ENCODE measurements at regions not wholly inside any gene's neighbourhood (a gene's known extent, or its start where the extent isn't known, plus 50 kb on each side); places are given as distances from the start of the nearest gene placed in this dataset.

- no peaks in the 10 kb centered on the region for H3K4me1 ChIP-seq (ENCODE audit: insufficient read depth, insufficient read length)
- H3K4me3 ChIP-seq (ENCODE audit: insufficient read length, low read depth): no peak overlapping the region
- TF ChIP-seq SUZ12 (IDR thresholded peaks at IDR 0.05; ENCODE audit: extremely low read depth, insufficient read depth, insufficient read length): no peak
- TF ChIP-seq ZNF274 (IDR thresholded peaks at IDR 0.05; ENCODE audit: low read depth, low read length): no peak
- no peak for TF ChIP-seq YY1 (IDR thresholded peaks at IDR 0.05; ENCODE audit: insufficient read depth, insufficient read length)
- DNase-seq (ENCODE audit: low read depth, low spot score): no peak
- no peaks in the 10 kb centered on the region for H3K9me3 ChIP-seq (ENCODE audit: insufficient read depth, low read length)
- no peak overlapping the region for H3K9ac ChIP-seq (ENCODE audit: insufficient read length, low read depth)
- H3K27me3 ChIP-seq (ENCODE audit: insufficient read depth, insufficient read length): no peaks in the 10 kb centered on the region
- H3K36me3 ChIP-seq (ENCODE audit: insufficient read depth, insufficient read length, low read length): no peaks in the 10 kb centered on the region
These were observed 393.9 kb downstream of the PLPP3 start for GRCh38 chr1:56185493-56185892.

- H3K9ac ChIP-seq (ENCODE audit: insufficient read length, low read depth): no peak overlapping the region
- no peak for DNase-seq (ENCODE audit: low read depth, low spot score)
- no peaks in the 10 kb centered on the region for H3K9me3 ChIP-seq (ENCODE audit: insufficient read depth, low read length)
- H3K27me3 ChIP-seq (ENCODE audit: insufficient read depth, insufficient read length): no peaks in the 10 kb centered on the region
- TF ChIP-seq SUZ12 (IDR thresholded peaks at IDR 0.05; ENCODE audit: extremely low read depth, insufficient read depth, insufficient read length) (no peak), ZNF274 (IDR thresholded peaks at IDR 0.05; ENCODE audit: low read depth, low read length) (no peak), YY1 (IDR thresholded peaks at IDR 0.05; ENCODE audit: insufficient read depth, insufficient read length) (no peak)
- no peaks in the 10 kb centered on the region for H3K36me3 ChIP-seq (ENCODE audit: insufficient read depth, insufficient read length, low read length)
- no peaks in the 10 kb centered on the region for H3K4me1 ChIP-seq (ENCODE audit: insufficient read depth, insufficient read length)
- no peak overlapping the region for H3K4me3 ChIP-seq (ENCODE audit: insufficient read length, low read depth)
These were observed 396.2 kb downstream of the PLPP3 start for GRCh38 chr1:56183151-56183550.

GRCh38 chr1:56180520-56181190, 398.7 kb downstream of the PLPP3 start:
- no peak for DNase-seq (ENCODE audit: low read depth, low spot score)

GRCh38 chr1:56179543-56179942, 399.8 kb downstream of the PLPP3 start:
- TF ChIP-seq YY1 (IDR thresholded peaks at IDR 0.05; ENCODE audit: insufficient read depth, insufficient read length) (no peak), SUZ12 (IDR thresholded peaks at IDR 0.05; ENCODE audit: extremely low read depth, insufficient read depth, insufficient read length) (no peak), ZNF274 (IDR thresholded peaks at IDR 0.05; ENCODE audit: low read depth, low read length) (no peak)
- H3K9ac ChIP-seq (ENCODE audit: insufficient read length, low read depth): no peak overlapping the region
- H3K4me3 ChIP-seq (ENCODE audit: insufficient read length, low read depth): no peak overlapping the region

More at GRCh38 chr1:56180520-56181190, 398.7 kb downstream of the PLPP3 start:
- no peaks in the 10 kb centered on the region for H3K36me3 ChIP-seq (ENCODE audit: insufficient read depth, insufficient read length, low read length)
- H3K9me3 ChIP-seq (ENCODE audit: insufficient read depth, low read length): no peaks in the 10 kb centered on the region
- no peak overlapping the region for H3K4me3 ChIP-seq (ENCODE audit: insufficient read length, low read depth)
- H3K27me3 ChIP-seq (ENCODE audit: insufficient read depth, insufficient read length): no peaks in the 10 kb centered on the region
- TF ChIP-seq YY1 (IDR thresholded peaks at IDR 0.05; ENCODE audit: insufficient read depth, insufficient read length) (no peak), SUZ12 (IDR thresholded peaks at IDR 0.05; ENCODE audit: extremely low read depth, insufficient read depth, insufficient read length) (no peak), ZNF274 (IDR thresholded peaks at IDR 0.05; ENCODE audit: low read depth, low read length) (no peak)
- H3K4me1 ChIP-seq (ENCODE audit: insufficient read depth, insufficient read length): no peaks in the 10 kb centered on the region
- H3K9ac ChIP-seq (ENCODE audit: insufficient read length, low read depth): no peak overlapping the region

DNA sequence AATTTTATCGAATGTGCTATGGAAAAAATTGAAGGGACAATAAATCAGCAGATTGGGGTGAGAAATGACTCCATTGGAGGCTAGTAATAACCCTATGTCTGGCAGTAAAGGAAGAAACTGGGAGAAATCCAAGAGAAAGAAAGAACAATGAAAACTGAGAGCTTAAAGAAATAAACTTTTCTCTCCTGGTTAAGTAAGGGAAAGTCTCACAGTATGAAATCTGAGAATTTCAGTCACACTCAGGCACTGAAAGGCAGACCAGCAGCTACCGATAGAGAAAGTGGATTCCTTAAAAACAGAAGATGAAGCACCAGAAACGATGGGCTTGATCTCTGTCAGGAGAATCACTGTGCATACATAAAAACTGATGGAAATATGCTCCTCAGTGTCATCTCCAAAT, 404.2 kb downstream of the PLPP3 start:
- no peaks in the 10 kb centered on the region for H3K36me3 ChIP-seq (ENCODE audit: insufficient read depth, insufficient read length, low read length)
- no peaks in the 10 kb centered on the region for H3K27me3 ChIP-seq (ENCODE audit: insufficient read depth, insufficient read length)
- TF ChIP-seq SUZ12 (IDR thresholded peaks at IDR 0.05; ENCODE audit: extremely low read depth, insufficient read depth, insufficient read length) (no peak), YY1 (IDR thresholded peaks at IDR 0.05; ENCODE audit: insufficient read depth, insufficient read length) (no peak), ZNF274 (IDR thresholded peaks at IDR 0.05; ENCODE audit: low read depth, low read length) (no peak)
- H3K9ac ChIP-seq (ENCODE audit: insufficient read length, low read depth): no peak overlapping the region
- no peak overlapping the region for H3K4me3 ChIP-seq (ENCODE audit: insufficient read length, low read depth)
- DNase-seq (ENCODE audit: low read depth, low spot score): no peak
- no peaks in the 10 kb centered on the region for H3K4me1 ChIP-seq (ENCODE audit: insufficient read depth, insufficient read length)
- peaks cover 13% of the 10 kb centered on the region; the same call in 1 of the 2 replicates for H3K9me3 ChIP-seq (ENCODE audit: insufficient read depth, low read length)

More at GRCh38 chr1:56179543-56179942, 399.8 kb downstream of the PLPP3 start:
- Histone ChIP-seq H3K9me3 (ENCODE audit: insufficient read depth, low read length) (no peaks in the 10 kb centered on the region), H3K4me1 (ENCODE audit: insufficient read depth, insufficient read length) (no peaks in the 10 kb centered on the region), H3K36me3 (ENCODE audit: insufficient read depth, insufficient read length, low read length) (no peaks in the 10 kb centered on the region), H3K27me3 (ENCODE audit: insufficient read depth, insufficient read length) (no peaks in the 10 kb centered on the region)
- no peak for DNase-seq (ENCODE audit: low read depth, low spot score)

DNA sequence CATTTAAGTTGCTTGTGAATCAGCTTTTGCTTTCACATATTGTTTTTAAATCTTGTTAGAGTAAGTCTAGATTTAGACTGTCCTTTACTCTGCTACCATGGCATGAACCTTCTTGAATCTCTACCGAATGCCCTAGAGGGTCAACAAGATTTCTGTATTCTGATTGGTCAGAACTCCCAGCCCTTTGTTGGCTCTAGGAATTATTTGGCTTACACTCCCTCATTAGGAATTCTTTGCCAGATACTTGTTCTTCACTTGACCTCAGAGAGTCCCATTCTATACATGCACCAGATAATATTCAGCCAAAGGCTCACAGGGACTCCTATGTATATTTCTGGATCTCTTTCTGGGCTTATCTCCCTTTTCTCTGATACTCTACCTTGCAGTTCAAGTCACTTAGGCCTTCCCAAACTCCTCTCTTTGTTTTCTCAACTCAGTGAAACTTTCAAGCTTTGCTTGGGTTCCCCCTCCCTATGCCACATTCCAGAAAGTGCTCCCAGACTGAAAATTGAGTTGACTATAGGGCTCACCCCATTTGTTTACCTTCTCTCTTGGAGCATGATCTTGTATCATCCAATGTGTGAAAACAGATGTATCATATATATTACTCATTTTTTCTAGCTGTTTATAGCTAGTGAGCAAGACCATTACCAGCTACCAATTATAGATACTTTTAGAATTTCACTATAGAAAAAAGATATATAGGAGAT, 405.0 kb downstream of the PLPP3 start:
- DNase-seq (ENCODE audit: low read depth, low spot score): no peak
- Histone ChIP-seq H3K9me3 (ENCODE audit: insufficient read depth, low read length) (peaks cover 13% of the 10 kb centered on the region; the same call in 1 of the 2 replicates), H3K27me3 (ENCODE audit: insufficient read depth, insufficient read length) (no peaks in the 10 kb centered on the region), H3K9ac (ENCODE audit: insufficient read length, low read depth) (no peak overlapping the region), H3K4me3 (ENCODE audit: insufficient read length, low read depth) (no peak overlapping the region), H3K36me3 (ENCODE audit: insufficient read depth, insufficient read length, low read length) (no peaks in the 10 kb centered on the region), H3K4me1 (ENCODE audit: insufficient read depth, insufficient read length) (no peaks in the 10 kb centered on the region)
- no peak for TF ChIP-seq ZNF274 (IDR thresholded peaks at IDR 0.05; ENCODE audit: low read depth, low read length)
- TF ChIP-seq YY1 (IDR thresholded peaks at IDR 0.05; ENCODE audit: insufficient read depth, insufficient read length): no peak
- TF ChIP-seq SUZ12 (IDR thresholded peaks at IDR 0.05; ENCODE audit: extremely low read depth, insufficient read depth, insufficient read length): no peak

DNA sequence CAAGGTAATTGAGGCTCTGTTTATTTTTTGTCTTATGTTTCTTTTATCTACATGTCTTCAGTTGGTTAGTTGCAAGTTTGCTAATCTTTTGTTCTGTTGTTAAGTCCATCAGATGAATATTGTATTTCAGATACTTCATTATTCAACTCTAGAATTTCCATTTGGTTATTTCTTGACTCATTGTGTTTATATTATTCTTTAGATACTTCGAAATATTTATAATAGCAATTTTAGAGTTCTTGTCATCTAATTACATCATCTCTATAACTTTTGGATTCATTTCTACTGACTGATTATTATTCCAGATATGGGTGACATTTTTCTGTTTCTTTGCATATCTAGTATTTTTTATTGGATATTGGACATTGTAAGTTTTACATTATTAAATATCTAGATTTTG, 405.6 kb downstream of the PLPP3 start:
- no peak for DNase-seq (ENCODE audit: low read depth, low spot score)
- Histone ChIP-seq H3K27me3 (ENCODE audit: insufficient read depth, insufficient read length) (no peaks in the 10 kb centered on the region), H3K4me1 (ENCODE audit: insufficient read depth, insufficient read length) (no peaks in the 10 kb centered on the region), H3K9ac (ENCODE audit: insufficient read length, low read depth) (no peak overlapping the region), H3K9me3 (ENCODE audit: insufficient read depth, low read length) (peaks cover 13% of the 10 kb centered on the region; the same call in 1 of the 2 replicates), H3K36me3 (ENCODE audit: insufficient read depth, insufficient read length, low read length) (no peaks in the 10 kb centered on the region), H3K4me3 (ENCODE audit: insufficient read length, low read depth) (no peak overlapping the region)
- TF ChIP-seq YY1 (IDR thresholded peaks at IDR 0.05; ENCODE audit: insufficient read depth, insufficient read length) (no peak), ZNF274 (IDR thresholded peaks at IDR 0.05; ENCODE audit: low read depth, low read length) (no peak)

All from NT2/D1 (cell line).